Upper lobe of left lung (tissue), 6 donors: ENCODE measurements at regions not wholly inside any gene's neighbourhood (a gene's known extent, or its start where the extent isn't known, plus 50 kb on each side); places are given as distances from the start of the nearest gene placed in this dataset.

Experiments used
- ATAC-seq, 2 donors: fragments of 200-7000 bp; cut with Tn5 transposase; one replicate each; pipeline ENCODE4 v1.9.1; 2022; ENCODE audit warnings: mild to moderate bottlenecking in 2 of 2, moderate library complexity in 2 of 2; ENCODE audit not compliant: low FRiP score in 2 of 2
- DNase-seq, 2 donors: peaks; one replicate each; pipeline ENCODE4 v3.0.0-alpha.2; 2019 to 2020
- H3K27ac ChIP-seq, 4 donors: fragments of 200-600 bp; sonication (generic); one replicate each; pipeline ENCODE4 v1.5.1; 2016 to 2019
- H3K27me3 ChIP-seq, 4 donors: fragments of 200-600 bp; sonication (generic); one replicate each; pipeline ENCODE4 v1.5.1; 2017 to 2019
- H3K36me3 ChIP-seq, 4 donors: fragments of 200-600 bp; sonication (generic); one replicate each; pipeline ENCODE4 v1.5.1; 2016 to 2019
- H3K4me1 ChIP-seq, 4 donors: fragments of 200-600 bp; sonication (generic); one replicate each; pipeline ENCODE4 v1.5.1; 2018 to 2019
- H3K4me3 ChIP-seq, 4 donors: fragments of 200-600 bp; sonication (generic); one replicate each; pipeline ENCODE4 v1.5.1; 2017 to 2019; ENCODE audit warnings: mild to moderate bottlenecking in 2 of 4, moderate library complexity in 1 of 4
- H3K9me3 ChIP-seq, 4 donors: fragments of 200-600 bp; sonication (generic); one replicate each; pipeline ENCODE4 v1.5.1; 2018 to 2019
- EP300 ChIP-seq, 4 donors: sonication (generic); formaldehyde crosslinking; IDR thresholded peaks; one replicate each; pipeline ENCODE4 v1.5.1; 2017; ENCODE audit warnings: antibody characterized with exemption in 4 of 4, control low read depth in 2 of 4
- POLR2A ChIP-seq, 4 donors: fragments of 450-650 bp; IDR thresholded peaks; one replicate each; pipeline ENCODE4 v1.5.1; 2016 to 2017; ENCODE audit warnings: antibody characterized with exemption in 4 of 4, mild to moderate bottlenecking in 2 of 4
- POLR2AphosphoS5 ChIP-seq, 2 donors: sonication (generic); formaldehyde crosslinking; IDR thresholded peaks; one replicate each; pipeline ENCODE4 v1.5.1; 2017; ENCODE audit warnings: antibody characterized with exemption in 2 of 2
- WGBS, 2 donors: methylation state at CpG; one replicate each; pipeline ENCODE4 v1.1.5; 2017 to 2018; 5-methylcytosine and 5-hydroxymethylcytosine counted together
- TF ChIP-seq, protein P1 (sequence below), 6 experiments: fragments of 450-650 bp in 4 of 6; fragments of 200-600 bp in 2 of 6; sonication (generic) in 2 of 6; IDR thresholded peaks; one replicate each; pipeline ENCODE4 v1.5.1; 2016 to 2019; ENCODE audit warnings: antibody characterized with exemption in 6 of 6
- donor health status: DM: no; HTN: no; CAD: no; lungs with moderate emphysema.
- donor health status: DM: no; HTN: yes; CAD: no; lungs with severe emphysema.

DNA sequence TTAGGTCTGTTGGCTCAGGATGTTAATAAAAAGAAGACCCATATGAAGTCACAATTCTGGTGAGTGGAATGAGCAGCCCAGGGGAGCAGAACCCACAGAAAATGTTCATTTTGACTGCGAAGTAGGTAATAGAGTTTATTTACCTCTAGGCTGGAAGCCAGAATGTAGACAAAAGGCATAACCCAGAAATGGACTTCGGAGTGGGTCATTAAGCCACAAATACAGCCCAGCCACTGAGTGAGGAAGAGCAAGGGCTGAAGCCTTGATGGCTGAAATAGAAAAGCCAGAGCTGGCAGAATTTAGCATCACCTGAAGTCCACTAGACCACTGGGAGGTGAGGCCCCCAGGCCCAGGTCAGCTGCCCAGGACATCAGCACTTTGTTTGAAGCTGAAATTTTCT, 168.0 kb downstream of the NXNL2 start:
- no peak for TF ChIP-seq EP300 (IDR thresholded peaks at IDR 0.05)
- no peak for TF ChIP-seq POLR2AphosphoS5 (IDR thresholded peaks at IDR 0.05)
- TF ChIP-seq, protein P1, sequence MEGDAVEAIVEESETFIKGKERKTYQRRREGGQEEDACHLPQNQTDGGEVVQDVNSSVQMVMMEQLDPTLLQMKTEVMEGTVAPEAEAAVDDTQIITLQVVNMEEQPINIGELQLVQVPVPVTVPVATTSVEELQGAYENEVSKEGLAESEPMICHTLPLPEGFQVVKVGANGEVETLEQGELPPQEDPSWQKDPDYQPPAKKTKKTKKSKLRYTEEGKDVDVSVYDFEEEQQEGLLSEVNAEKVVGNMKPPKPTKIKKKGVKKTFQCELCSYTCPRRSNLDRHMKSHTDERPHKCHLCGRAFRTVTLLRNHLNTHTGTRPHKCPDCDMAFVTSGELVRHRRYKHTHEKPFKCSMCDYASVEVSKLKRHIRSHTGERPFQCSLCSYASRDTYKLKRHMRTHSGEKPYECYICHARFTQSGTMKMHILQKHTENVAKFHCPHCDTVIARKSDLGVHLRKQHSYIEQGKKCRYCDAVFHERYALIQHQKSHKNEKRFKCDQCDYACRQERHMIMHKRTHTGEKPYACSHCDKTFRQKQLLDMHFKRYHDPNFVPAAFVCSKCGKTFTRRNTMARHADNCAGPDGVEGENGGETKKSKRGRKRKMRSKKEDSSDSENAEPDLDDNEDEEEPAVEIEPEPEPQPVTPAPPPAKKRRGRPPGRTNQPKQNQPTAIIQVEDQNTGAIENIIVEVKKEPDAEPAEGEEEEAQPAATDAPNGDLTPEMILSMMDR (IDR thresholded peaks at IDR 0.05) = no peak
- TF ChIP-seq POLR2A (IDR thresholded peaks at IDR 0.05) = no peak
- Histone ChIP-seq H3K4me1 (no peaks in the 10 kb centered on the region), H3K4me3 (no peak overlapping the region), H3K9me3 (no peaks in the 10 kb centered on the region), H3K36me3 (no peaks in the 10 kb centered on the region), H3K27ac (no peak overlapping the region), H3K27me3 (no peaks in the 10 kb centered on the region)
- 79 to 84% methylated on average over 2 of the region's 2 CpGs for WGBS, 2 donors
- ATAC-seq = no peak
- no peak for DNase-seq

DNA sequence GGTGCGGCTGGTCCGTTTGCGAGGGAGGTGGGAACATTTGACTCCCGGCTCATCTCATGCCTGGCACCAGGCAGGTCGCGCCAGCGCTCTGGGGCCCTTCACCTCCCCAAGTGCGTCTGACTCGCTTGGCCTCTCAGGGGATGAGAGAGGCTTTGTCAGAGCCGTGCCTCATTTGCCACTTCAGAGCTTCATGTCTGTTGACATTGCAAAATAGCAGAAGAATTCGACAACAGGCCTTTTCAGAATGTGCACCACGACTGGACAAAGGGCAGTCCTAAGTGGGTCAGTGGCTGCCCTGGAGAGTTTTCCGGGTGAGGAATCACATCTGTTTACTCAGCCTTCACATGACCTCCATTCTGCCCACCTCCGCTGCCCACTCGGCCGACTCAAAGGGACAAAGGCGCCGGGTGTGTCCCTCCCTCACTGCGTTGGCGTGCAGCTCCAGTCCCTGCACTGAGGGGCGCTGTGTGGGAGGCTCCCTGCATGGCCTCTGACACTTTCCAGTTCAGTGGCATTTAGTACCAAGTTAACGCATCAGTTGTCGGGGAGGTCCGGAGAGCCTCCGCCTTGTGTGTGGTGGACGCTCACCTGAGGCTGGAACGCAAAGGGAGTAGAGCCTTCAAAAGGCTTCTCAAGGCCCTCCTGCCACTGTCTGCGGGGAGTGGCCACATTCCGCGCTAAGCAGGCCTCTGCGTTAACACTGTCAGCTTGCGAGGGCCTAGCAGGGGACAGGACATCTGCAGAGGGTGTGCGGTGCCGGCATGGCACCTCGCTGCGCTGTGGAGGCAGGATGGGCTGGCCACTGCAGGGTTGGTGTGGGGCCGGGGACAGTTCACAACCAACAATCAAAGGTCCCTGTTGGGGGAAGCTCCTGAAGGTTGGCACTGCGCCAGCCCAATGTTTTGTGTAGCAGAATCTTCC, 171.5 kb downstream of the NXNL2 start:
- no peaks in the 10 kb centered on the region for H3K9me3 ChIP-seq

DNA sequence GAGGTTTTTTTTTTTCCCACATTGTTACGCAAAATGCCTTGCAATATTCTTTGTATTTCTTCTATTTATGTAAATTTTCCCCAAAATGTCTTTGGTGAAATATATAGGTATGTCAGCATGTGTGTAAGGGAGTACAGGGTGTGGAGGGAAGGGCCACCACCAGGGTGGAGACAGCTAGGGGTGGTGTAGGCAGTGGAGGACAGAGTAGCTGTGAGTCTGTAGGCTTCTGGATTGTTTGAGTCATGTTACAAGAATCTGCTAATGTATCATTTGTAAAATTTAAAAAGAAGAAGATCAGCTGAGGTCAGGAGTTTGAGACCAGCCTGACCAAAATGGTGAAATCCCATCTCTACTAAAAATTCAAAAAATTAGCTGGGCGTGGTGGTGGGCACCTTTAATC, 175.5 kb downstream of the NXNL2 start:
- no peak for TF ChIP-seq POLR2A (IDR thresholded peaks at IDR 0.05)
- TF ChIP-seq, protein P1 (IDR thresholded peaks at IDR 0.05) = no peak
- no peak for TF ChIP-seq POLR2AphosphoS5 (IDR thresholded peaks at IDR 0.05)
- no peak for TF ChIP-seq EP300 (IDR thresholded peaks at IDR 0.05)
- Histone ChIP-seq H3K27ac (no peak overlapping the region), H3K4me1 (no peaks in the 10 kb centered on the region), H3K9me3 (peaks cover 0 to 2% (median 0%) of the 10 kb centered on the region in 4 donors), H3K36me3 (no peaks in the 10 kb centered on the region), H3K27me3 (no peaks in the 10 kb centered on the region), H3K4me3 (no peak overlapping the region)
- DNase-seq (no peak), ATAC-seq (no peak)
- 89 to 96% methylated on average over 2 of the region's 2 CpGs for WGBS, 2 donors

More for the DNA sequence above, 171.5 kb downstream of the NXNL2 start:
- WGBS, 2 donors = 64 to 83% methylated on average over 12 to 38 of the region's 38 CpGs
- TF ChIP-seq, protein P1 (IDR thresholded peaks at IDR 0.05) = no peak
- TF ChIP-seq POLR2A (IDR thresholded peaks at IDR 0.05) = no peak
- TF ChIP-seq POLR2AphosphoS5 (IDR thresholded peaks at IDR 0.05) = no peak
- no peak for TF ChIP-seq EP300 (IDR thresholded peaks at IDR 0.05)
- no peaks in the 10 kb centered on the region for H3K27me3 ChIP-seq
- H3K4me3 ChIP-seq = no peak overlapping the region
- H3K36me3 ChIP-seq = no peaks in the 10 kb centered on the region
- H3K27ac ChIP-seq = peak overlapping the region in 1 of 4 donors; percentile 20
- no peaks in the 10 kb centered on the region for H3K4me1 ChIP-seq
- DNase-seq = peak; percentile 30 to 74
- ATAC-seq = peak; percentile 19 to 73

DNA sequence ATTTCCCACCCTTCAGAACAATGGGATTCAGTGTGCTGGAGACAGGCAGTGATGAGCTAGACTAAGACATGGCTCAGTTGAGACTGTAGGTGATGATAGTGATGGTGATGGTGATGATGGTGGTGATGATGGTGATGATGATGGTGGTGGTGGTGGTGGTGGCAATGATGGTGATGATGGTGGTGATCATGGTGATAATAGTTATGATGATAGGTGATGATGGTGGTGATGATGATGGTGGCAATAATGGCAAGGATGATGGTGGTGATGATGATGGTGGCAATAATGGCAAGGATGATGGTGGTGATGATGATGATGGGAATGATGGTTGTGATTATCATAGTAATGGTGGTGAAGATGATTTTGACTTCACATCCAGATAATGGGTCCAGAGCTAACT, 176.7 kb downstream of the NXNL2 start:
- no peak for DNase-seq
- no peak for ATAC-seq
- Histone ChIP-seq H3K36me3 (no peaks in the 10 kb centered on the region), H3K27ac (no peak overlapping the region), H3K27me3 (no peaks in the 10 kb centered on the region), H3K9me3 (peaks cover 0 to 4% (median 0%) of the 10 kb centered on the region in 4 donors), H3K4me3 (no peak overlapping the region), H3K4me1 (no peaks in the 10 kb centered on the region)
- TF ChIP-seq EP300 (IDR thresholded peaks at IDR 0.05) (no peak), POLR2A (IDR thresholded peaks at IDR 0.05) (no peak), POLR2AphosphoS5 (IDR thresholded peaks at IDR 0.05) (no peak)
- TF ChIP-seq, protein P1 (IDR thresholded peaks at IDR 0.05) = no peak
